Inflammatory macrophage treated with lipopolysaccharide for 4 hours (primary cell): ENCODE measurements at regions not wholly inside any gene's neighbourhood (a gene's known extent, or its start where the extent isn't known, plus 50 kb on each side); places are given as distances from the start of the nearest gene placed in this dataset.
"Not testable (repeated sequence)": the region's sequence is repeated elsewhere in the genome, so short reads cannot be mapped to it uniquely, and the experiment has no call there.

ENCODE experiments used
- DNase-seq: peaks from one replicate; pipeline ENCODE4 v3.0.0-alpha.2; 2020

DNA sequence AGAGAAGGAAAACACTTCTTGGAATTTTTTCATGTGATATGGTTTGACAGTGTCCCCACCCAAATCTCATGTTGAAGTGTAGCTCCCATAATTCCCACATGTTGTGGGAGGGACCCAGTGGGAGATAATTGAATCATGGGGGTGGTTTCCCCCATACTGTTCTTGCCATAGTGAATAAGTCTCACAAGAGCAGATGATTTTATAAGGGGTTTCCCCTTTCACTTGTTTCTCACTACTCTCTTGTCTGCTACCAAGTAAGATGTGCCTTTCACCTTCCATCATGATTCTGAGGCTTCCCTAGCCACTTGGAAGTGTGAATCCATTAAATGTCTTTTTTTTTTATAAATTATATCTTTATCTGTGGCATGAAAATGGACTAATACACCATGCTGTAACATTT lies 250.7 kb downstream of the LPIN1 start:
- DNase-seq, result peak; percentile 36

DNA sequence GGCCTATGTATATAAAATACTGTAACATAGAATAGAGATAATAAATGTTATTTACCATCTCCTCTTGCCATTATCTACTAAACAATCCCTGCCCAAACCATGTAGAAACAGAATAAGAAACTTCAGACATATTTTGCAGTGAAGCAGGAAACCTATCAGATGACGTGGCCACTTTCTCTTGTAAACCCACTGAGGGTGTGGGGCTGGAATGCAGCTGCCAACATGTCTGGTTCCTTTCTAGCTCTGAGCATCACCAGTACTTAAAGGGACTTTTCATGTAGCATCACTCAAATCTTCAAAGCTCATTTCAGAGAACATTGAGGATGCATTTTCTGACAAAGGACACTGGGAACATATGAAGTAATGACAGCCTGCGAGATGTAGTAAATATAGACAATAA lies 251.8 kb downstream of the LPIN1 start:
- DNase-seq, result no peak

GRCh38 chr2:11998626-11999378 lies 252.4 kb downstream of the LPIN1 start:
- no peak for DNase-seq

- peak; percentile 61 for DNase-seq
These were observed 255.2 kb downstream of the LPIN1 start for GRCh38 chr2:12001621-12002020.

- DNase-seq, result no peak
These were observed 255.8 kb downstream of the LPIN1 start for GRCh38 chr2:12002215-12002614.

- DNase-seq, result no peak
These were observed 258.3 kb downstream of the LPIN1 start for GRCh38 chr2:12004713-12005112.

DNA sequence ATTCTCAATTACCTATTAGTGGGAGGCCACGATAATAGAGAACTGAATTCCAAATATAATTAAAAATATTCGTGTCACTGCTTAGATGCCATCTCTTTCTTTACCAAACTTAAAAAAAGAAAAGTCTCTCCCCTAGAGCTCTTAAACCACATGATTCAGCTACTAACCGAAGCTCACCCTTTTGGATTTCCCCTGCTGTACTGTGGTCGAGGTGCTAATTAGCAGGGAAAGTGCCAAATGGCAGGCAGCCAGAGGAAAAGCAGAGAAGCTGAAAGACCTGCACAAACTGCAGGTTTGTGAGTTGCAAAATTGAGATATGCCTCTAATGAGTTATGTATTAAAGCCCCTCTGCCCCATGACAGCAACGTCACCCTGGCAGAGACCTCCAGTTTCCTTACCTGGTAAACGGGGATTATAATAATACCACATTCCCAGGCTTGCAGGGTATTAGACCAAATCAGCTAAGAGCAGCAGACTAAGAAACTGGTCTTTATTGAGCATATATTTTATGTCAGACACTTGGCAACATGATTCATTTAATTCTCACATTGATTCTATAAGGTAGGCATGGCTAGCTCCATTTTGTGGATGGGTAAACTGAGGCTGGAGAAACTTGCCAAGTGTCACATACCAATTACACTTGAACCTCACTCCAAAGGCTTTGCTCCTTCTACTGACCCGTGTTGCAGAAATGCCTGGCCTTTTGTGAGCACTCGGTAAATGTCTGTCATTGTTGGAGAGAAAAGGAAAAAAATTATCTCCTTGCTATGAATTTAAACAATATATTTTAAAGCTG lies 259.7 kb downstream of the LPIN1 start:
- no peak for DNase-seq

- DNase-seq, result no peak
These were observed 260.4 kb downstream of the LPIN1 start for GRCh38 chr2:12006850-12007249.

- DNase-seq, result no peak
These were observed 260.9 kb downstream of the LPIN1 start for GRCh38 chr2:12007282-12007681.

GRCh38 chr2:12008425-12009061 lies 262.1 kb downstream of the LPIN1 start:
- DNase-seq, result peak; percentile 16

GRCh38 chr2:12009323-12009905 lies 263.0 kb downstream of the LPIN1 start:
- DNase-seq, result no peak

- DNase-seq, result no peak
These were observed 263.6 kb downstream of the LPIN1 start for GRCh38 chr2:12010059-12010458.

DNA sequence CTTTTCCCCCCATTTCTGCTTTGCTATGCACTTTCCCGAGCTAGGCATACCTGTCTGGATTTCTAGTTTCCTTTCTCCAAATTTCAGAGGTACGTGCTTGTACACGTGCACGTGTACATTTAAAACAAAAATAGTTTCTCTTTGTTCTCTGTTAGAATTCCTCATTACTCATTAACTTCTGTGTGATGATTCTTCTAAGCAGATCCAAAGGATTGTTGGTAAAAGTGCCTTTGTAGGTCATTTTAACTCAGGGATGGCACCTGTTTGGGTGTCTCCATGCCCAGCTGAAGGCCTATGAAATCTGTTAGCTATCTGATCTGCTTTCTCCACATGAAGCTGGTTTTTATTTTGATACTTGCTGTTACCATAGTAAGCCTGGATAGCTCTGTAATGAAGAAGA lies 264.3 kb downstream of the LPIN1 start:
- DNase-seq, result no peak

GRCh38 chr2:12014088-12014960 lies 267.9 kb downstream of the LPIN1 start:
- DNase-seq, result peak; percentile 69

GRCh38 chr2:12017499-12018157 lies 271.2 kb downstream of the LPIN1 start:
- no peak for DNase-seq

GRCh38 chr2:12018726-12019125 lies 272.3 kb downstream of the LPIN1 start:
- peak; percentile 4 for DNase-seq

DNA sequence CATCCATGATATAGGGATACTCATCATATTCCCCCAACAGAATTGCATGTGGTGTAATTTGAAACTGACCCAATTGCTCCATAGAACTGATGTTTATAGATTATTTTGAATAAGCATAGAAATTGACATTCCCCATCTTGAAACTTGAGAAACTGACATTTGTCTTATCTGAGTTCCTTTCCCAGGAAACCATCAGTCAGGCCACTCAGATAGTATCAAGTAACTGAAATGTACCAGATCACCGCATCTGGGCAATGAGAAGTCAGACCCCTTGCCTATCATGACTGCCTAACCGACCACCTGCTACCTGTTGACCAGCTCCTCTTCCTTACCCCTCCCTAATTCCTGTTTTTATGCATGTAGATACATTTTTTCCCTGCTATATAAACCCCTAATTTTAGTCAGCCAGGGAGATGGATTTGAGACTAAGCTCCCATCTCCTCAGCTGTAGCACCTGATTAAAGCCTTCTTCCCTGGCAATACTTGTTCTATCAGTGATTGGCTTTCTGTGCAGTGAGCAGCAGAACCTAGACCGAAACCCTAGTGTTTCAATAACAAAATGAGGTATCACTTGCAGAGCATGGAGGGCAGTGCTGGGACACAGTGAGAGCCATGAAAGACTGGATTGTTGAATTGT lies 274.5 kb downstream of the LPIN1 start:
- DNase-seq, result no peak

DNA sequence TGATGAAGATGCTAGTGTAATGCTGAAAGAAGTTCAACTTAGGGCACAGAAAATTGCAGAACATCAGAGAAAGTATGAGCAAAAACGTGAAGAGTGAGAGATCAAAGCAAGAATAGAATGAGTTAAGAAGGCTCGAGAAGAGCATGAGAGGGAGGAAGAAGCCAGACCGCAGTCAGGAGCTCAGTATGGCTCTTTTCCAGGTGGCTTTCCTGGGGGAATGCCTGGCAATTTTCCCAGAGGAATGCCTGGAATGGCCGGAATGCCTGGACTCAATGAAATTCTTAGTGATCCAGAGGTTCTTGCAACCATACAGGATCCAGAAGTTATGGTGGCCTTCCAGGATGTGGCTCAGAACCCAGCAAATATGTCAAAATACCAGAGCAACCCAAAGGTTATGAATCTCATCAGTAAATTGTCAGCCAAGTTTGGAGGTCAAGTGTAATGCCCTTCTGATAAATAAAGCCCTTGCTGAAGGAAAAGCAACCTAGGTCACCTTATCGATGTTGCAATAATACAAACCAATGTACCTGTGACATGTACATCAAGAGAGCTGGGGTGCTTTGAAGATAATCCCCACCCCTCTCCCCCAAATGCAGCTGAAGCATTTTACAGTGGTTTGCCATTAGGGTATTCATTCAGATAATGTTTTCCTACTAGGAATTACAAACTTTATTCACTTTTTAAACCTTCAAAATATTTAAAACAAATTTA lies 277.9 kb downstream of the LPIN1 start:
- not testable (repeated sequence) for DNase-seq

- no peak for DNase-seq
These were observed 280.7 kb downstream of the LPIN1 start for GRCh38 chr2:12027136-12027535.

DNA sequence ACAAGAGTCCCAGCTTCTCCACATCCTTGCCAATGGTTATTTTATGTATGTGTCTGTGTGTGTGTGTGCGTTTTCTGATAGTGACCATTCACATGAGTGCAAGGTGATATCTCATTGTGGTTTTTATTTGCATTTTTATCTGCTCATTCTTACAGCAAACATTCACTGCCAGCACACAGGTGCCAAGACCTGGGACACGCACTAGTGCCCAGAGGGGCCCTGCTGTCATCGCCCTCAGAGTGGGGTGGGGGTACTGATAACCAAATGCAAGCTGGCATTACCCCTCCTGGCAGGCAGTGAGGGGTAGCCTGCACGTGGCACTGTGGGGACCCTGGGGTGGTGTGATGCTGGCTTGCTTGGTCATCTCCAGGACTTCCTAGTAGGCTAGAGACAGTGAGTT lies 285.4 kb downstream of the LPIN1 start:
- no peak for DNase-seq

DNA sequence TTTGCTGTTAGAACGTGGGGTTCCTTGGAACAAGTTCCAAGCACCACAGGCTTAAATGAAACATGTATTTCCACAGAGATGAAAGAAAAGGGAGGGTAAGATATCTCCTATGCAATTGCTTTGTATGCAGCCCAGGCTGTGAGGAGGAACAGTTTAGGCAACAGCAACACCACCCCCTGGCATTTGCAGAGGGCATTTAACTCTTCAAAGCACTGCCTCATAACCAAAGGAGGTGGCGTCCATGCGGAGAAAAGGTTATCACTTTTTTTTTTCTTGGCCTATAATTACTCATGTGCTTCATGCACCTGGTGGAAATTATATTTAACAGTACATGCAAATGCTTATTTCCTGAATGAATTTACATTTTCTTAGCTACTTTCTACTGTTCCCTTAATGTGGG lies 286.0 kb downstream of the LPIN1 start:
- DNase-seq, result no peak
